ENCODE measurements at regions not wholly inside any gene's neighbourhood (a gene's known extent, or its start where the extent isn't known, plus 50 kb on each side); places are given as distances from the start of the nearest gene placed in this dataset.

GRCh38 chr5:67978171-67978570 is 237.4 kb upstream of the PIK3R1 start:
- H3K79me2 ChIP-seq (ENCODE audit: insufficient read depth, low read length): no peaks in the 10 kb centered on the region
- peaks cover 0 to 5% of the 10 kb centered on the region in 2 experiments; a peak in 2 of 4 replicates for H3K4me1 ChIP-seq (ENCODE audit: control insufficient read depth in 1 of 2, insufficient read depth in 2 of 2, low read length in 2 of 2)
- no peaks in the 10 kb centered on the region for H3K36me3 ChIP-seq (ENCODE audit: control insufficient read depth in 1 of 2, insufficient read depth in 2 of 2, low read length in 2 of 2)
- ATAC-seq (no peak), DNase-seq (ENCODE audit: low read depth, low spot score) (no peak)
- intact Hi-C loops (cut with micrococcal nuclease): no loop called here
- no peak overlapping the region for H3K4me2 ChIP-seq (ENCODE audit: low read length)
- no peaks in the 10 kb centered on the region for H3K27me3 ChIP-seq (ENCODE audit: insufficient read depth, low read length)
- H3K4me3 ChIP-seq (replicated peaks in 1 of 2; ENCODE audit: low read depth in 1 of 2, low read length in 2 of 2): no peak overlapping the region
- no TSS peak for BruUV-seq (replicated peaks)
- TF ChIP-seq POLR2AphosphoS5 (IDR thresholded peaks at IDR 0.05; ENCODE audit: low read depth, low read length) (no peak), EZH2 (IDR thresholded peaks at IDR 0.05) (no peak), SRF (IDR thresholded peaks at IDR 0.05; ENCODE audit: low read depth) (no peak), ZNF274 (IDR thresholded peaks at IDR 0.05; ENCODE audit: low read depth, low read length) (no peak), ZFX (IDR thresholded peaks at IDR 0.05) (no peak), SIN3A (IDR thresholded peaks at IDR 0.05; ENCODE audit: low read depth) (no peak), TCF7L2 (IDR thresholded peaks at IDR 0.05; ENCODE audit: borderline replicate concordance, extremely low read depth, insufficient read depth, insufficient read length) (no peak), ELF1 (IDR thresholded peaks at IDR 0.05; ENCODE audit: borderline replicate concordance, low read depth) (no peak), CBX3 (IDR thresholded peaks at IDR 0.05; ENCODE audit: low read depth) (no peak), ZBTB33 (IDR thresholded peaks at IDR 0.05; ENCODE audit: extremely low read depth, insufficient replicate concordance, low read length) (no peak)
- TF ChIP-seq, protein P1, sequence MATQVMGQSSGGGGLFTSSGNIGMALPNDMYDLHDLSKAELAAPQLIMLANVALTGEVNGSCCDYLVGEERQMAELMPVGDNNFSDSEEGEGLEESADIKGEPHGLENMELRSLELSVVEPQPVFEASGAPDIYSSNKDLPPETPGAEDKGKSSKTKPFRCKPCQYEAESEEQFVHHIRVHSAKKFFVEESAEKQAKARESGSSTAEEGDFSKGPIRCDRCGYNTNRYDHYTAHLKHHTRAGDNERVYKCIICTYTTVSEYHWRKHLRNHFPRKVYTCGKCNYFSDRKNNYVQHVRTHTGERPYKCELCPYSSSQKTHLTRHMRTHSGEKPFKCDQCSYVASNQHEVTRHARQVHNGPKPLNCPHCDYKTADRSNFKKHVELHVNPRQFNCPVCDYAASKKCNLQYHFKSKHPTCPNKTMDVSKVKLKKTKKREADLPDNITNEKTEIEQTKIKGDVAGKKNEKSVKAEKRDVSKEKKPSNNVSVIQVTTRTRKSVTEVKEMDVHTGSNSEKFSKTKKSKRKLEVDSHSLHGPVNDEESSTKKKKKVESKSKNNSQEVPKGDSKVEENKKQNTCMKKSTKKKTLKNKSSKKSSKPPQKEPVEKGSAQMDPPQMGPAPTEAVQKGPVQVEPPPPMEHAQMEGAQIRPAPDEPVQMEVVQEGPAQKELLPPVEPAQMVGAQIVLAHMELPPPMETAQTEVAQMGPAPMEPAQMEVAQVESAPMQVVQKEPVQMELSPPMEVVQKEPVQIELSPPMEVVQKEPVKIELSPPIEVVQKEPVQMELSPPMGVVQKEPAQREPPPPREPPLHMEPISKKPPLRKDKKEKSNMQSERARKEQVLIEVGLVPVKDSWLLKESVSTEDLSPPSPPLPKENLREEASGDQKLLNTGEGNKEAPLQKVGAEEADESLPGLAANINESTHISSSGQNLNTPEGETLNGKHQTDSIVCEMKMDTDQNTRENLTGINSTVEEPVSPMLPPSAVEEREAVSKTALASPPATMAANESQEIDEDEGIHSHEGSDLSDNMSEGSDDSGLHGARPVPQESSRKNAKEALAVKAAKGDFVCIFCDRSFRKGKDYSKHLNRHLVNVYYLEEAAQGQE (IDR thresholded peaks at IDR 0.05; ENCODE audit: low read depth): no peak
- H3K27ac ChIP-seq (ENCODE audit: low read depth, low read length): no peak overlapping the region
- CTCF ChIA-PET: no interaction called here
- POLR2A ChIA-PET: no interaction called here
- H3K9me3 ChIP-seq (ENCODE audit: control insufficient read depth in 1 of 2, insufficient read depth in 1 of 2, low read depth in 1 of 2, low read length in 2 of 2): no peaks in the 10 kb centered on the region
- no peaks in the 10 kb centered on the region for H3K9me2 ChIP-seq (ENCODE audit: insufficient read depth)
- RAD21 ChIA-PET (ENCODE audit: low non-redundant PET in 1 of 2, low total read pairs in 2 of 2, uncharacterized antibody in 2 of 2, unreplicated experiment in 2 of 2): no interaction called here
- no peak overlapping the region for H3K9ac ChIP-seq (ENCODE audit: low read length)
- no peaks in the 10 kb centered on the region for H4K20me1 ChIP-seq (ENCODE audit: insufficient read depth)
- H2AFZ ChIP-seq (ENCODE audit: low read depth, low read length, poor library complexity, severe bottlenecking): no peak overlapping the region
